KMS-11 (cell line): ENCODE measurements at regions not wholly inside any gene's neighbourhood (a gene's known extent, or its start where the extent isn't known, plus 50 kb on each side); places are given as distances from the start of the nearest gene placed in this dataset.

Experiments used
- H2AFZ ChIP-seq: fragments of 200-600 bp; sonication (generic); 2 replicates; pipeline ENCODE4 v1.6.1; 2016; ENCODE audit warnings: antibody characterized with exemption, mixed run types, low read depth
- H3K27ac ChIP-seq: fragments of 200-600 bp; sonication (generic); 2 replicates; pipeline ENCODE4 v1.6.1; 2016; ENCODE audit warnings: mild to moderate bottlenecking, mixed run types
- H3K27me3 ChIP-seq: fragments of 200-600 bp; sonication (generic); 2 replicates; pipeline ENCODE4 v1.6.1; 2017; ENCODE audit warnings: mild to moderate bottlenecking, low read depth, mixed run types, moderate library complexity; ENCODE audit not compliant: insufficient read depth
- H3K36me3 ChIP-seq: fragments of 200-600 bp; sonication (generic); 2 replicates; pipeline ENCODE4 v1.6.1; 2017; ENCODE audit warnings: mild to moderate bottlenecking, mixed run types; ENCODE audit not compliant: insufficient read depth
- H3K4me1 ChIP-seq: fragments of 200-600 bp; sonication (generic); 2 replicates; pipeline ENCODE4 v1.6.1; 2016; ENCODE audit warnings: mild to moderate bottlenecking, low read depth, mixed run types; ENCODE audit not compliant: poor library complexity, severe bottlenecking
- H3K4me2 ChIP-seq: fragments of 200-600 bp; sonication (generic); 2 replicates; pipeline ENCODE4 v1.7.0; 2016; ENCODE audit warnings: mild to moderate bottlenecking, mixed run types
- H3K4me3 ChIP-seq: fragments of 200-600 bp; sonication (generic); IDR thresholded peaks from 2 replicates; pipeline ENCODE4 v1.6.1; 2017; ENCODE audit warnings: low read depth, low read length, mixed read lengths; ENCODE audit not compliant: insufficient read depth
- H3K79me2 ChIP-seq: fragments of 200-600 bp; sonication (generic); 2 replicates; pipeline ENCODE4 v1.6.1; 2016; ENCODE audit warnings: low read depth, mixed run types; ENCODE audit not compliant: insufficient read depth
- H3K9ac ChIP-seq: fragments of 200-600 bp; sonication (generic); 2 replicates; pipeline ENCODE4 v1.6.1; 2016; ENCODE audit warnings: mild to moderate bottlenecking, mixed run types
- H4K20me1 ChIP-seq: fragments of 200-600 bp; sonication (generic); 2 replicates; pipeline ENCODE4 v1.6.1; 2016; ENCODE audit warnings: mild to moderate bottlenecking, mixed run types; ENCODE audit not compliant: insufficient read depth
- TF ChIP-seq, protein P1 (sequence below): fragments of 200-600 bp; sonication (generic); conservative IDR thresholded peaks from 2 replicates; pipeline ENCODE4 v1.6.1; 2017; ENCODE audit warnings: low read depth, mild to moderate bottlenecking, antibody characterized with exemption, low read length, moderate library complexity, mixed read lengths

DNA sequence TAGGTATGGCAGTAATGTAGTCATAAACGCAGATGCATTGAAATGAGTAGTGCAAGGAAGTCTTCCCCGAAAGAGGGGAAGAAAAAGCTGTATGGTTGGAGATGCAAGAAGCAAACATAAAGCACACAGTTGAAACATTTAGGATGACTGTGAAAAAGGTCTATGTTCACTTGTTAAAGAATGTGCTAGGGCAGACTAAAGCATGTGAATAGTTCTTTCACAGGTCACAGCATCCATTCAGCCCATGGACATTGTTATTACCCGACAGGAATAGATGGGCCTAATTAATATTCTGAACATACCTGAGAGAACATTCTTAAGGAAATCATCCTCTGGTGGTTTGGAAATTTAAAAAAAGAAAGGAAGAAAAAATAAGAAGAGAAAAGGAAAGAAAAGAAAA, 595.2 kb downstream of the ZIC1 start:
- Histone ChIP-seq H3K36me3 (no peaks in the 10 kb centered on the region), H3K4me1 (no peaks in the 10 kb centered on the region), H2AFZ (no peak overlapping the region), H3K79me2 (no peaks in the 10 kb centered on the region), H4K20me1 (no peaks in the 10 kb centered on the region), H3K27ac (no peak overlapping the region), H3K4me2 (no peak overlapping the region), H3K27me3 (no peaks in the 10 kb centered on the region), H3K4me3 (no peak overlapping the region), H3K9ac (no peak overlapping the region)
- TF ChIP-seq, protein P1, sequence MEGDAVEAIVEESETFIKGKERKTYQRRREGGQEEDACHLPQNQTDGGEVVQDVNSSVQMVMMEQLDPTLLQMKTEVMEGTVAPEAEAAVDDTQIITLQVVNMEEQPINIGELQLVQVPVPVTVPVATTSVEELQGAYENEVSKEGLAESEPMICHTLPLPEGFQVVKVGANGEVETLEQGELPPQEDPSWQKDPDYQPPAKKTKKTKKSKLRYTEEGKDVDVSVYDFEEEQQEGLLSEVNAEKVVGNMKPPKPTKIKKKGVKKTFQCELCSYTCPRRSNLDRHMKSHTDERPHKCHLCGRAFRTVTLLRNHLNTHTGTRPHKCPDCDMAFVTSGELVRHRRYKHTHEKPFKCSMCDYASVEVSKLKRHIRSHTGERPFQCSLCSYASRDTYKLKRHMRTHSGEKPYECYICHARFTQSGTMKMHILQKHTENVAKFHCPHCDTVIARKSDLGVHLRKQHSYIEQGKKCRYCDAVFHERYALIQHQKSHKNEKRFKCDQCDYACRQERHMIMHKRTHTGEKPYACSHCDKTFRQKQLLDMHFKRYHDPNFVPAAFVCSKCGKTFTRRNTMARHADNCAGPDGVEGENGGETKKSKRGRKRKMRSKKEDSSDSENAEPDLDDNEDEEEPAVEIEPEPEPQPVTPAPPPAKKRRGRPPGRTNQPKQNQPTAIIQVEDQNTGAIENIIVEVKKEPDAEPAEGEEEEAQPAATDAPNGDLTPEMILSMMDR: no peak

DNA sequence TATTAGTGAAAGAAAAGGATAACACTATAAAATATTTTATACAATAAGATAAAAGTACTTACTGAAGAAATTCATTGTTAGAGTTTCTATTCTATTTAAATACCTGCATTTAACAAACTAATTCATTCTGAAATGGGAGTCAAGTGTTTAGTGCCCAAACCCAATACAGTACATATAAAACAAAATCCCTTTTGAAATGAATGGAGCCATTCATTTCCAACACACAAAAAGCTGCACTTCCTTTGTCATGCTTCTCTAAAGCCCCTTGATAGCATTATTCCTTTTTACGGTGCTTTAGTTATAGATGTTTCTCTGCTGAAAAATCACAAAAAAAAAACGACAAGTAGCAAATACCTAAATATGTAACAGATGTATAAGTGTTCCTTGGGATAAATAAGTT, 596.3 kb downstream of the ZIC1 start:
- Histone ChIP-seq H4K20me1 (0 out of 2 replicates have a peak, but pooled peaks cover 2% of the 10 kb centered on the region), H3K4me3 (no peak overlapping the region)
- TF ChIP-seq, protein P1: no peak

DNA sequence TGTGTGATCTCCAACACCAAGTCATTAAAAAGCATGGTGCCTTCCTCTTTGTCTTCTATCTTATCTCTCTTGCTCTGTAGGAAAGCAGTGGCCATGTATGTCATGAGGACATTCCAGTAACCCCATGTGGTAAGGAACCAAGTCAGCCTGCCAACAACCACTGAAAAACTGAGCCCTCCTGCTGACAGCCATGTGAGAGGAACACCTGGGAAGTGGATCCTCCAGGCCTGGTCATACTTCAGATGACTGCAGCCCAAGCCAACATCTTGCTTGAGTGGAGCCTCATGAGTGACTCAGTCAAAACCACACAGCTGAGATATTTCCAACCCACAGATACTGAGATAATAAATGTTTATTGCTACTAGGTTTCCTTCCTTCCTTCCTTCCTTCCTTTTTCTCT, 597.3 kb downstream of the ZIC1 start:
- Histone ChIP-seq H3K4me2 (no peak overlapping the region), H3K36me3 (no peaks in the 10 kb centered on the region), H3K27me3 (no peaks in the 10 kb centered on the region), H3K27ac (no peak overlapping the region), H4K20me1 (0 out of 2 replicates have a peak, but pooled peaks cover 2% of the 10 kb centered on the region), H3K4me3 (no peak overlapping the region), H2AFZ (no peak overlapping the region), H3K9ac (no peak overlapping the region), H3K79me2 (no peaks in the 10 kb centered on the region), H3K4me1 (no peaks in the 10 kb centered on the region)
- TF ChIP-seq, protein P1: no peak

More for the DNA sequence above, 596.3 kb downstream of the ZIC1 start:
- H3K4me2 ChIP-seq: no peak overlapping the region
- H3K27ac ChIP-seq: no peak overlapping the region
- no peak overlapping the region for H2AFZ ChIP-seq
- no peaks in the 10 kb centered on the region for H3K27me3 ChIP-seq
- H3K9ac ChIP-seq: no peak overlapping the region
- no peaks in the 10 kb centered on the region for H3K36me3 ChIP-seq
- H3K4me1 ChIP-seq: no peaks in the 10 kb centered on the region
- no peaks in the 10 kb centered on the region for H3K79me2 ChIP-seq

DNA sequence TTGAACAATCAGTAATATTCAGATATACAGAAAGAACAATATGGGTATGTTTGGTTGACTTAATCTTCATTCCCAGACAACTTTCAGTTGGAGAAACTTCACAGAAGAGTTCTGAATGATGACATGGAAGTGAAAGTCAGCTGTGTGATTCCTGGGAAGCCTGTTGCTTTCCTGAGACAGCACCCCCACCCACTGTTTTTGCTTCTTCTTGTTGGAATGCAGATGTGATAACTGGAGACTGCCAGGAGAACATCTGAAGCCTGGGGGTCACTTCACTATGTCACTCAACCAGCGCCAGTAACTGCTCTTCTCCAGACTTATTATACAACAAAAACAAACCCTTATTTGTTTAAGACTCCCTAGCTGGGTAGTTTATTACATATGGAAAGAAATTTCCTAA, 599.4 kb downstream of the ZIC1 start:
- H2AFZ ChIP-seq: no peak overlapping the region
- H4K20me1 ChIP-seq: 0 out of 2 replicates have a peak, but pooled peaks cover 2% of the 10 kb centered on the region
- H3K4me1 ChIP-seq: no peaks in the 10 kb centered on the region
- no peak overlapping the region for H3K27ac ChIP-seq
- no peak overlapping the region for H3K4me3 ChIP-seq
- H3K36me3 ChIP-seq: no peaks in the 10 kb centered on the region
- no peak overlapping the region for H3K4me2 ChIP-seq
- no peaks in the 10 kb centered on the region for H3K79me2 ChIP-seq
- H3K27me3 ChIP-seq: no peaks in the 10 kb centered on the region
- no peak overlapping the region for H3K9ac ChIP-seq
- TF ChIP-seq, protein P1: no peak
